ENCODE measurements at regions not wholly inside any gene's neighbourhood (a gene's known extent, or its start where the extent isn't known, plus 50 kb on each side); places are given as distances from the start of the nearest gene placed in this dataset.
"Not testable (repeated sequence)": the region's sequence is repeated elsewhere in the genome, so short reads cannot be mapped to it uniquely, and the experiment has no call there.

DNA sequence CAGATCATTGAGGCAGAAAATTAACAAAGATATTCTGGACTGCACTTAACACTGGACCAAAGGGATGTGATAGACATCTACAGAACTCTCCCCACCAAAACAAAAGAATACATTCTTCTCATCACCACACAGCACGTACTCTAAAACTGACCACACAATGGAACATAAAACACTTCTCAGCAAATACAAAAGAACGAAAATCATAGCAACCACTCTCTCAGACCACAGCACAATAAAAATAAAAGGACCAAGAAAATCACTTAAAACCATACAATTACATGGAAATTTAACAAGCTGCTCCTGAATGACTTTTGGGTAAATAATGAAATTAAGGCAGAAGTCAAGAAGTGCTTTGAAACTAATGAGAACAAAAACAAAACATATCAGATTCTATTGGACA, 254.0 kb upstream of the STXBP6 start:
- no peak for DNase-seq

DNA sequence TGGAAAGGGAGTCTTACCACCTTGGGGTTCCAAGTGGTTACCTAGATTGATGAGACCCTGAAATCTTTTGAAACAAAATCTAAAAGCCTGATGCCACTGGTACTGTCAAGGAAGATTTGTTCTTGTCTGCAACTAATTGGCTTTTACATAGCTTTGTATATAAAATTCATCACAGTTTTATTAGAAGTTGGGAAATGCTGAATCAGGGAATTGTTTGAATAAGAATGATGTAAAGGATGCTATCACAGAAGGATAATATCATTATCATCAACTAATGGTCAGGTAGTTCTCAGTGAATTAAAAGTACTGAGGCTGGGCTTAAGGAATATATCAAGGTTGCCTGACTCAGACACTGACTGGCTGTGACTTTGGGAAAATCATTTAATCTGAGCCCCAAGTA, 248.3 kb upstream of the STXBP6 start:
- no peak for DNase-seq

DNA sequence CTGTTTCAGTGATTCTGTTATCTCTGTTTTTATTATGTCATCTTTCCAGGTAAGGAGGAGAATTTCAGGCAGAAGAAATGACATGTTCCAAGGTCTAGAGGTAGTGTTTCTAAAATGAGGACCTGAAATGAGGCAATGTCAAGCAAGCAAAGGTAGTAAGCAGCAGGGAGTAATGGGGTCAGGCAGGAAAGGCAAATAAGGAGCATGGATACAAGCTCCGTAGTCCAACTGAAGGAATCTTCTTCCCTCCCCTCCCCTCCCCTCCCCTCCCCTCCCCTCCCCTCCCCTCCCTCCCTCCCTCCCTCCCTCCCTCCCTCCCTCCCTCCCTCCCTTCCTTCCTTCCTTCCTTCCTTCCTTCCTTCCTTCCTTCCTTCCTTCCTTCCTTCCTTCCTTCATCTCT, 240.2 kb upstream of the STXBP6 start:
- not testable (repeated sequence) for DNase-seq

DNA sequence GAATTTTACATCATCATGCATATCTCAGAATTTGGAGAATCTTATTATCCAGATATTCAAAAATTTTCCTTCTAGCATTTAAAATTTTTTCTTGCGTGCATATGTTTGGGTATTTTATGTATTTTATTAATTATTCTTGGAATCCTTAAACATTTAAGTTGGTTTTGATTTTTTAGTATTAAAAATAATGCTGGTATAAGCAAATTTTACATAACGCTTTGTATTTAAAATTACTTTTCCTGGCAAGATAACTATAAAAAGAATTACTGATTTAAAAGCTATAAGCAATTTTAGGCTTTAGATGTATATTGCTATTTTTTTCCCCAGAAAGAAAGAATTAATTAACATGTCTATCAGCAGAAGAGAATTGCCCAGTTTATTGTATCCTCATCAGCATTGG, 224.6 kb upstream of the STXBP6 start:
- DNase-seq, result no peak

DNA sequence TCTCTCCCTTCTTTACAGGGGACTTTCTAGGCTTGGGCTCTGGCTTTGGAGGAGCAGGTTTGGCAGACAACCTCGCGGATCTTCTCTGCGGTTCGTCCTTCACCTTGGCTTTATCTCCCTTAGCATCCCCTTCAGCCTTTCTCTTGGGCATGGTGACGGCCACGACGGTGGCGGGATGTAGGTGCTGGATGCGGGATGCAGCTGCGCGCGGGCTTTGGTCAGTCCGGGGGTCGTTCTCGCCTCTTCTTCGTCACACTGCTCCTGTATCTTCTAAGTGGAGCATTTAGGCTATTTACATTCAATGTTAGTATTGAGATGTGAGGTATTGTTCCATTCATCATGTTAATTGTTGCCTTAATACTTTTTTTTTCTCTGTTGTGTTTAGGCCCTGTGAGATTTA, 217.2 kb upstream of the STXBP6 start:
- DNase-seq, result no peak

DNA sequence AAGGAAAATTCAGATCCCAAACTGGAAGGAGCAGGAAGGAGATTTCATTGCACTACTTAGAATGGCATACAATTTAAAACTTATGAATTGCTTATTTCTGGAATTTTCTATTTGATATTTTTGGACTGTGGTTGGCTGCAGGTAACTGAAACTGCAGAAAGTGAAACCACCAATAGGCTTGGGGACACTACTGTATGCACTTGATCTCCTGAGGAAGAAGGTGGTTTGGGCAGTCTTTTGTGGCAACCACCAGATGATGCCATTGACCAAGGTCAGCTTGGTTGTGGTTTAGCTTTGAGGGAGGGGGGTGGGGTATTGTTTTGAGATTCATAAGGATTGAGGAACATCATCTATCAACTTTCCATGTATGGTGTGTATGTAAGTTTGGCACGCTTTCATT, 209.5 kb upstream of the STXBP6 start:
- no peak for DNase-seq

DNA sequence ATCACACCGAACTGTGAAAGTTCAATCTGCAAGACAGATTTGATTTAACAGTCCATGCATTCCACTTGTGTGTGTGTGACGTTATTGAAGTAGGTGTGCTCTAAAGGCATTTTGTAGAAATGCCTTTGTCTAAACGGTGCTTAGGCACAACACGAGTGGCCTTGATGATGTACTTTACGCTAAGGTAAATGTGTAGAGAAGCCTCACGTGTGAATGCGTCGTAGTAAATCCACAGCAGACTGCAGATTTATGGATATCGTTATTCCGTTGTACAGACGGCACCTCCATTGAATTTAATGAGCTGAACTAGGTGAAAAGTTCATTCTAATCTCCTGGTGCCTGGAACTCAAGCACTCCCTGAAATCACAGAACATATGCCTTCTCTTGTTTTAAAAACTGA, 202.8 kb upstream of the STXBP6 start:
- no peak for DNase-seq

DNA sequence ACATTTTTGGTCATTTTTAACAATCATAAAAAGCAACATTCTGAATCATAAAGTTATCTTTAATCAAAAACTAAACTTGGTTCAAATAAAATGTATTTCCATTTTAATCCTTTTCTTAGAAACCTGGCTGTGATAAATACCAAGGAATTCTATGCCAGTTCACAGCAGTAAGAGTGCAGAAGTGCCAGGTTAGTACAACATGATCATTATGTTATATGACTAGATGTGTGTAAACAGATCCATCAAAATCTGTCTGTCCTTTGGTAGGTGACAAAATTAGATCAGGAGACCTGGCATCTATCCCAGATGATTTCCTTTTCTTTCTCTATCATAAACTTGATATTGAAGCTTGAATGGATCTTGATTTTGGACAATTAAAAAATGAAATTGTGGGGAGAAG, 200.6 kb upstream of the STXBP6 start:
- DNase-seq, result no peak

DNA sequence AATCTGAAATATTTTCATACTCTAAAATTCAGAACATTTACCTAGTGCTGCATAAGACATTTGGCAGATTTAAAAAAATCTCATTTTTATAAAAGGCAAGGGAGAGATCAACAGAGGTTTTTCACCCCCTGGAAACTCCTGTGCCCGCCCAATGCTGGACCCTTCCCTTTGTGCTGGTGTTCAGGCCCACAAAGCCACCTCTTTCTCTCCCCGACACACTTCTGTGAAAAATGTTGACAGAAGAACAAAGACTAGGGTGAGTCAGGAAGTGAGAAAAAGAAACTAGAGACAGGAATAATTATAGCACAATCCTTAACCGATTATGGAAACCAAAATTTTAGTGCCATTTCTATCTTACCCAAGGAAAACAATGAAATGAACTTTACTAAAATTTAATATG, 197.7 kb upstream of the STXBP6 start:
- DNase-seq, result no peak

DNA sequence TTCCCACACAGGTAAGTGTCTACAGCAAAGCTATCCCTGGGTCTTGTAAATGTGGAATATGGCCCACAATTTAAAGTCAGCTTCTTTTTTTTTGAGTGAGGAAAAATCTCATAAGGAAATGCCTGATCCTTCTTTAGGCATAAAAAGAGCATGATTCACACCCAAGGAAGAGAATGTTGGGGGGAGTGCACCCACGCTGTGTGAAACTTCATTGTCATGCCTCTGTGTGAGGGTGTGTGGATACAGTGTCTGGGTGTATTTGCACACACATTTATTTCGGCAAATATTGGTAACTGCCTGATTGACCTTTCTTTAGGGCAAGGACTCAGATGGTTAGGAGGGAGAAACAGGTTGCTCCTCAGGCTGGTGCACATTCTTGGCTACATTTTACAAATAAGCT, 196.8 kb upstream of the STXBP6 start:
- no peak for DNase-seq

DNA sequence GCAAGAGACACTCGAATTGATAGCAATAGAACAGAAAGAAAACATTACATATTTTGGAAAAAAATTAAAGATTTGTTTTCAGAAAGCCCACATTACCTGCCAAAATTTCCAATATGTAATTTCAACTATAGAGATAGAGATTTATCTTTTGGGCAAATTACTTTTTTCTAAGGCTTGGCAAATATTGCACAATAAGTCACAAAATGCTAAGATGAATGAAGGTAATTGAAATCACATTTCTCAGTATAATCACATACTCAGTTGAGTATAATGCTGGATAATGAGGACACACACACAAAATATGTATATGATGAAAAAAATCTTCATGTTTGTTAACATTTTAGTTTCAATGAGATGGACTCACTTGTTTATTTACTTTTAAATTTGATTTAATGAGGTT, 189.2 kb upstream of the STXBP6 start:
- no peak for DNase-seq

DNA sequence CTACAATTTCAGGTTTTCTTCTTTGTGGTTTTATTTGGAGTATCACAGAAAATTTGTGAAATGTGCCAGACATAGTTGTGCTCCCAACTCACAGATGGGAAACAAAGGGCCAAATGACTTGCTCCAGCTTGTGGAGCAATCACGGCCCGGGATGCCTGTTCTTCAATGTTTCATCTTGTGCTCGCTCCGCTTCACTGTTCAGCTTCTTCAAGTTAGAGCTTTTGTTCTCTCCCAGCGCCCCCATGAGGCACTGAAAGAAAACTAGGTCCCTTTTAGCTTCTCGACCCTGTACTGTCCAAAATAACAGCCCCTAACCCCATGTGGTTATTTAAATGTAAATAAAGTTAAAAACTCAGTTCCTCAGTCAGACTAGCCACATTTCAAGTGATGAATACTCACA, 187.9 kb upstream of the STXBP6 start:
- peak; percentile 47 to 72 for DNase-seq

DNA sequence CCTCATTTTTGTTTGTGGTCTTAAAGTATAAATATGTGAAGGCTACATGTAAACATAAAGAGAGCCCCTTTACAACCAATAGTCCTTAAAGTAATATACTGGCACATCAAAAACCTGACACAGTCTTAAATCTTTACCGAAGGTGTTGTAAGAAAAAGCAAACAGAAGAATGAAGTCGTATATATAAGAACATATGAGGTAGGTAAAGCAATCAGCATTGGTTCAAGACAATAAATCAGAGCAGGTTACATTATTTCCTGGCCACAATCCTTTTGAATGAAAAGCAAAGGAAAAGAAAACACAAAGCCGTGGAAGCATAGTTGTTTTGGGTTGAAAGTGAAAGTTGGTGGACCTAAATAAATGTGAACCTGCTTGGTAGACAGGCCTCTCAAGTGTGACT, 183.7 kb upstream of the STXBP6 start:
- no peak for DNase-seq

DNA sequence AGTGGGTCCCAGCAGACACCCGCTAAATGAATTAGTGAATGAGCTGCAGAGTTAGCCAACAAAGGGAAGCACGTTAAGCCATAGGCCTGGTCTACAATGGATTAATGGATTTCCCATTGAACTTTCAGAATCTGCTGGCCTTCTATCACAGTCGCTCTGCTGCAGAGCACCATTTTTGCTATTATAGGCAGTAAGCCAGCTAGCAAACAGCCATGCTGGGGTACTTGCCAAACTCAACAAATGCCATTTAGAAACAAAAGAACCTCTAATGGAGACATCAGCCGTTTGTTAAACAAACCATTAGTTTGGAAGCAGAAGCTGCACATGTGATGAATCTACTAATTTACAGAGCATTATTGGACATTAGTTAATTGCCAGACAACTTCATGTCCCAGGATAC, 181.1 kb upstream of the STXBP6 start:
- DNase-seq, result no peak

DNA sequence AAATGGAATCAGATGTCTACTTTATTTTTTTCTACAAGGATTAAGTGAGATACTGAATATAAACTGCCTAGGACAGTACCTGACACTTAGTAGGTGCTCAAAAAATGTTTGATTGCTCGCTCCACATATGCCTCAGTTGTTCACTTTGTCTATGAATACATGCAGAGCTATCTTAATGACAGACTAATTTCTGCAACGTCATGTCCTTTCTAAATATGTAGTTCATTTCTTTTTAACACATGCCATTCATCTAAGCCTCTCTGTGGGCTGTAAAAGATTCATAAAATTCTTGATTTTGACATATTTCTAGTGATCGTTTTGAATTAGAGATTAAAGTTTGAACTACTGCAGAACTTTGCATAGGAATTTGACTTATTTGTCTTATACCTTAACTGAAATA, 176.3 kb upstream of the STXBP6 start:
- no peak for DNase-seq

DNA sequence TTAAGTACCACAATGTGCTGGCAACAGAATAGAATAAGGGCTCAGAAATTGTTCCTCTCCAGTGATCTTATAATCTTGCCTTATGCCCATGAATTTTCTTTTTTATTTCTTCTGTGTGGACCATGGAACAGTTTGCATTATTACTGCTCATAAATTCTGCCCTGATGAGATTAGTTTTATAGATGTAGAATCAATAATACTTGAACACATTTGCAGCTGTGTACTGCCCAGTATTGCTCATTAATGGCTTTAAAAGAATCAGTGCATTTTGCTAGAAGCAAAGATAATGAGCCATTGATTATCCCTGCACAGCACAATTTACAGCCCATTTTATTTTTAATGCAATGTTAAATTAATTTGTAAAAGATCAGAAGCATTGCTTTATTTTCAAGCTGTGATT, 172.3 kb upstream of the STXBP6 start:
- DNase-seq, result no peak

DNA sequence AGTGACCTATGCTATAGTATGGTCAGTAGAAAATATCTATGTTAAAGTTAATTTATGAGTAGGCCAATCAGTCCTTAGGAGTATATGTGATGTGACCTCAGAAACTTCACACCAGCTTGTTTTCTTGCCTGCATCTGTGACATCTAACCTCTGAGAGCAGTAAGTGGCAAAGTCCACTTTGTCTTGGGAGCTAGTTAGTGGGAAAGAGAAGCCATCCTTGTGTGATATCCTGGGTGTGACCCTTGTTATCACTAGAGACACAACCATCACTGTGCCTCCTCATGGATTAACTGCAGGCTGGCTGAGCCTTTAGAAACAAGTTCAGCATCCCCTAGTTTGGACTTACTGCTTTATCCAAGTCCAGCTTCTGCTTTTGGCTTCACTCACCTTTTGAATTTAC, 170.6 kb upstream of the STXBP6 start:
- DNase-seq, result no peak

DNA sequence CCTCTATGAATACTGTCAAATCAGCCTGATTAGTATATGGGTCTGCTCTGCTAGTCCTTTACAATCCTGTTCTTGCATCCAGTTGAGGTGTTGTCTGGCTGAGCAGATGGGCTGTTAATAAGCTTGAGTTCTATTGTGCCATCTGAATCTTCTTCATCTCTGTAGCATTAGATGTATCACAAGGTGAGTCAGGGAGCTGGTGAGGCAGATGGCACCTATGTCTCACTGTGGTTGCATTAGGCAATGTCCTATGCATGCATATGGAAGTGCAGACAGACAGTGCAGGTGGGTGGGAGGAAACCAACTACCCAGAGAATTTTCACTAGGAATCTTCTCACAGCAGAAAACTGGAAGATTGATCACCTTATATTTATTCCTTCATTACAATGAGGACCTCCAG, 165.7 kb upstream of the STXBP6 start:
- DNase-seq, result no peak

DNA sequence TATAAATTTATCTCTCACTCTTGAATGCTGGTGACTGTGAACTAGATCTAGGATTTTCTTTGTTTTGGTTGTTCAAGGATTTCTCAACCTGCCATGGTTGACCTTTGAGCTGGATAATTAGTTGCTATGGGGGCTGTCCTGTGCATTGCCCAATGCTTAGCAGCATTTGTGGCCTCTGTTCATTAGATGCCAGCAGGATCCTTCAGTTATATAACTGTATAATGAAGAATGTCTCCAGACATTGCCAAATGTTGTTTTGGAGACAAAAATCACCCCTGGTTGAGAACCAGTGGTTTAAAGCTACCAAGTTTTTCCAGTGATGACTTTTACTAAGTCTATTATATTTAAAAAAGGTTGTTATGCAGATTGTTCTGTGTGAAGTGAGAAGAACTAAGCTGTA, 147.9 kb upstream of the STXBP6 start:
- no peak for DNase-seq

DNA sequence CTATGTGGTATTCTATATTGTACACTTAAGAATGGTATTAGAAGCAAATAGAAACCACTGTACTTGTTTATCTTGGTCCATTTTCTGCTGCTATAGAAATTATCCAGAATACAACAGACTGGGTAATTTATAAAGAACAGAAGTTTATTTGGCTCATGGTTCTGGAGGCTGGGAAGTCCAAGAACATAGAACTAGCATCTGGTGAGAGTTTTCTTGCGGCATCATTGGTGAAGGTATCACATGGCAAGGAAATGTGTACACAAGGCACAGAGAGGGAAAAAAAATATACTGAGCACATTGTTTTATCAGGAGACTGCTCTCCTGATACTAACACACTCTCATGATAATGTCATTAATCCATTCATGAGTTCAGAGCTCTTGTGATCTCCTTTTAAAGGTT, 130.3 kb upstream of the STXBP6 start:
- DNase-seq, result no peak

DNA sequence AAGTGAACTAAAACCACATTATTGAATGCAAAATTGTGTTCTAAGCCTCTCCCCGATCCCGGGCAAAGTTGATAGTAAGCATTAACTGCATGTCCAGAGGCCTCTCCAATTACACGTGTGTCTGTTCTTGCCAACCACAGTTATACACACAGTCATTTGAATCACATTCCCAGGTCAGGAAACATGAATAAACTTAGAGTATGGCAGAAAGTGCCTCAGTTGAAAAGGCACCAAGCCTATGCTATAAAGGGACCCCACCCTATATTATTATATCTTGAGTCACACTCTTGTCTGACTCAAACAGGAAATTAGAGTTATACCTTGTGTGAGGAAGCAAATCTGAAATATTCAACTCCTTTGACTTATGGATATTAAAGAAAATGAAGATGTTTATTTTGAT, 128.3 kb upstream of the STXBP6 start:
- DNase-seq, result no peak

DNA sequence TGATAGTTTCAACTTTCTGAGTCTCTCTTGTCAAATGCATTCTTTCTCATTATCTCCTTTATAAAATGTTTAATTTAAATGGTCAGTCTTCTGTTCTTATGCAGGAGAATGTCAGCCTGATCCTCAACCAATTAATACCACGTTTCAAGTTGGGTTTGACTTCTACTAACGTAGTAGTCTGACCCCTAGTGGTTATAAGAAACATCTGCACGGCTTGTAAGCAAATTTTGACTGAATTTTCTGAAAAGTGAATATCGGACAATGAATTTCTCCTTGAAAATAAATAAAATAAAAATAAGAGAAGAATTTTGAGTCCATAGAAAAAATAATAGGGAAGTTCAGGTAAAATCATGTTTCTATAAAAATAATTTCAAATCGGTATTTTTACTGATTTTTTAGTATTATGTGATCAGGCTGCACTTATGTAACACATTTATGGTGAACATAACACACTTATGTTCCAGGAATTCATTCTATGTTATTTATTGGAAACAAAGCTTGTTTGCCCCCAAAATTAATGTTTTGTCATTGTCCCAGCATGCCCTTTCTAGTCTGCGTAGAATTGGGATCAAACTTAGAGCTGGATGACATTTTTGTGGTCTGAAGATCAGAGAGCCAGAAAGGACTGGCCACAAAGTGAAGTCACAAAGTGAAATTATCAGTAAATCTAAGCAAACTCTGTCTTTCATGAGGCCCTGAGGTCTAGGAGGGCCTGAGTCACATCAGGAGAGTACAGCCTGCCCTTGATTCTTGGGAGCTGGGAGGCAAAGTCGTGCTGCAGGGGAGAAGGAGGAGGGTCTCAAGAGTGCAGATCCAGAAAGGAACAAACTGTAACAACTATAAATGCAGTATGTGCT, 101.2 kb upstream of the STXBP6 start:
- peak; percentile 70 to 71 for DNase-seq

DNA sequence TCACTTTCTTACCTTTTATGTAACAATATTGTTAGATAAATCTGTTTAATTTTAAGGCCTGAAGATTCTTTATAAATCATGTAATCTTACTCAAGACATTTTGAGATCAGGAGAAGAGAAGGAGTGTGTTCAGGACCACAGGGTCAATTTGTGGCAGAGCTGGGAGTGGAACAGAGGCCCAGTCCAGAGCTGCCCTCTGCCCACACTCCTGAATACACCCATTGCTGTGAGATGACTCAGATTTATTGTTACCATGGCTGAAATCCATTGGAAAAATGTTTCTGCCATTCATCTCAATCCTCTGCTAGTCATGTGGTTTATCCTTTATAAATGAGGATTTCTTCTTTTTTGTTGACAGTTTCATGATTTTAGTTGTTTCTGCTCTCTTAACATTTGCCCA, 100.5 kb upstream of the STXBP6 start:
- no peak for DNase-seq

DNA sequence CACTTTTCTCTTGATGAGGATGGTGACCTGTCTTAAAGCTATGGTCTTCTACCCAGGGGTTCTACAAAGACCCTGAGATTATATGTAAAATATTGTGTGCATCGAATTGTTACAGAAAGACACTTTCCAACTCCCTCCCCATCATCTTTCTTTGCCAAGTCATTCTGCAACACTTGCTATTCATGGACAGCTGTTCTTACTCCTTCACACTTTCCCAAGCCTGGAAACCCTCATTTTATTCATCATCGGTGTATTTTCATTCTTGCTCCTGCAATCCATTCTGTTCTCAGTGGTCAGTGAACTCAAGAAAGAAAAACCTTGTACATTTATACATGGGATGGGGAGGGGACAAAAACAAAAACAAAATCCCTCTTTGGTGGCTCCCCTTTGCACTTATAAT, 90.5 kb upstream of the STXBP6 start:
- no peak for DNase-seq

DNA sequence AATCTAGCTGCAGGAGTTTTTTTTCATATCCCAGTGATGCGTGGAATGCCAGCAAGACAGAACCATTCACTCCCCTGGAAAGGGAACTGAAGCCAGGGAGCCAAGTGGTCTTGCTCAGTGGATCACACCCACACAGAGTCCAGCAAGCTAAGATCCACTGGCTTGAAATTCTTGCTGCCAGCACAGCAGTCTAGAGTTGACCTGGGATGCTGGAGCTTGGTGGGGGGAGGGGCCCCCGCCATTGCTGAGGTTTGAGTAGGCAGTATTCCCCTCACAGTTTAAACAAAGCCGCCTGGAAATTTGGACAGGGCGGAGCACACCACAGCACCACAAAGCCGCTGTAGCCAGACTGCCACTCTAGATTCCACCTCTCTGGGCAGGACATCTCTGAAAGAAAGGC, 86.9 kb upstream of the STXBP6 start:
- DNase-seq, result no peak

DNA sequence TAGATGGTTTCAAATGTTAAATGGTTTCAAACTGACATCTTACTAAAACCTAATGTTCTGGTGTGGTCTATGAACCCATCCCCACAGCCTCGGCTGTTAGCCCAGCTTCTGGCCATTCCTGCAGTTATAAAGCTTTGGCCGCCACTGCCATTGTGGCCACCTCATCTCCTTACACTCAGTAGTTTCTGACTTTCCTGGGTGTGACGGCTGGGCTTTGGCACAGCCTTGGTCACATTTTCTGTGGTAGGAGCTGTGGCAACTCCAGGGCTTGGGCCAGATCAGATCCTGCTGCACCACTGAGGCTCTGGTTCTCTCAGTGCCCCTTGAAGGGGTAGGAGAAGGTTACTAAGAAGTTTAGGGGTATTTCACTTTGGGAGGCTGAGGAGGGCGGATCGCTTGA, 84.2 kb upstream of the STXBP6 start:
- no peak for DNase-seq

Measured in Kasumi-1 (cell line).